ENCODE measurements at regions not wholly inside any gene's neighbourhood (a gene's known extent, or its start where the extent isn't known, plus 50 kb on each side); places are given as distances from the start of the nearest gene placed in this dataset.

DNA sequence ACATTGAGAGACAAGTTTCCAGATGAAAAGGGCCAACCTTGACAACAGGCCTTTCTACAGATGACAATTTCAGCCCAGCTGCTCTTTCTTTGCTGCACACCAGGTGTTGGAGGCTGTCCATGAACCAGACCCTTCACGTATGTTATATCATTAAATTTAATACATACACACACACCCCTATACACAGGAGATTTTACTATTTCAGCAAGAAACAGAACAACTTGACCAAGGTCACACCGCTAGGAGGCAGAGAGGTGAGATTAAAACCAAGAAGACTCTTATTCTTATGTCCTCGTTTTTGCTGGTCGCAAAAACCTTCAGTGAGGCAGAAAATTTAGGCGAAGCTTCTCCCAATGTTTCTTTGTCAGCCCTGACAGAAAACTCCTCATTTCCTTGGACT is 1585.9 kb downstream of the AACS start:
- Histone ChIP-seq H3K4me1 (ENCODE audit: control insufficient read depth in 1 of 2, low read depth in 2 of 2) (no peaks in the 10 kb centered on the region), H3K27me3 (replicated peaks; ENCODE audit: insufficient read depth) (no peaks in the 10 kb centered on the region), H3K36me3 (no peaks in the 10 kb centered on the region), H3K4me3 (no peak overlapping the region), H3K9me3 (no peaks in the 10 kb centered on the region), H3K27ac (no peak overlapping the region)
- TF ChIP-seq CTCF (IDR thresholded peaks at IDR 0.05) = no peak
- ATAC-seq (ENCODE audit: insufficient number of reproducible peaks, low FRiP score, low read depth) = no peak
- DNase-seq (ENCODE audit: low spot score) = no peak

GRCh38 chr12:126663304-126664094 is 1598.3 kb downstream of the AACS start:
- Histone ChIP-seq H3K36me3 (no peaks in the 10 kb centered on the region), H3K9me3 (no peaks in the 10 kb centered on the region), H3K27me3 (replicated peaks; ENCODE audit: insufficient read depth) (no peaks in the 10 kb centered on the region), H3K4me1 (ENCODE audit: control insufficient read depth in 1 of 2, low read depth in 2 of 2) (peaks cover 6 to 10% of the 10 kb centered on the region in 2 donors), H3K27ac (no peak overlapping the region), H3K4me3 (no peak overlapping the region)
- ATAC-seq (ENCODE audit: insufficient number of reproducible peaks, low FRiP score, low read depth) (no peak), DNase-seq (ENCODE audit: low spot score) (no peak)
- TF ChIP-seq CTCF (IDR thresholded peaks at IDR 0.05) = no peak

GRCh38 chr12:126667339-126667738 is 1599.6 kb upstream of the TMEM132C start:
- Histone ChIP-seq H3K9me3 (no peaks in the 10 kb centered on the region), H3K4me3 (no peak overlapping the region), H3K27me3 (replicated peaks; ENCODE audit: insufficient read depth) (no peaks in the 10 kb centered on the region), H3K4me1 (ENCODE audit: control insufficient read depth in 1 of 2, low read depth in 2 of 2) (peaks cover 12 to 18% of the 10 kb centered on the region in 2 donors), H3K27ac (no peak overlapping the region), H3K36me3 (no peaks in the 10 kb centered on the region)
- no peak for DNase-seq (ENCODE audit: low spot score)
- TF ChIP-seq CTCF (IDR thresholded peaks at IDR 0.05) = no peak
- peak; percentile 50 for ATAC-seq (ENCODE audit: insufficient number of reproducible peaks, low FRiP score, low read depth)

DNA sequence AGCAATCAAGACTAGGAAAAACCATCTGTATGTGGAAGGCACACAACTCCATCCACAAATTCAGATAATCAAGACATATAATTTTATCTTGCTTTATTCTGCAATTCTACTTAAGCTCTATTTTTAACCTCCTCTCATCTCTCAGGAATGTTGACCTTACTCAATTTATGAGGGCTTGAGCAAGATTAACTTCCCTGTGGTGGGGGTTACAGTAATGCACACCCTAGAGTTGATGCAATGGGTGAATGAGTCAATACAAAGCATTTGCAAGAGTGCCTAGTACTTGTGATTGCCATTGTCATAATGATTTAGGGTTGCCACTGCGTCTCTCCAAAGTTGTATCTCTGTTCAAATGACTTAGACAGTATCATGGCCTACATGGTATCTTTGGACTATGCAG is 1598.4 kb upstream of the TMEM132C start:
- no peaks in the 10 kb centered on the region for H3K36me3 ChIP-seq
- ATAC-seq (ENCODE audit: insufficient number of reproducible peaks, low FRiP score, low read depth) = no peak
- no peak overlapping the region for H3K4me3 ChIP-seq
- H3K27me3 ChIP-seq (replicated peaks; ENCODE audit: insufficient read depth) = no peaks in the 10 kb centered on the region
- no peak overlapping the region for H3K27ac ChIP-seq
- TF ChIP-seq CTCF (IDR thresholded peaks at IDR 0.05) = no peak
- no peak for DNase-seq (ENCODE audit: low spot score)
- H3K9me3 ChIP-seq = no peaks in the 10 kb centered on the region
- peaks cover 12 to 18% of the 10 kb centered on the region in 2 donors for H3K4me1 ChIP-seq (ENCODE audit: control insufficient read depth in 1 of 2, low read depth in 2 of 2)

GRCh38 chr12:126668961-126669360 is 1598.0 kb upstream of the TMEM132C start:
- TF ChIP-seq CTCF (IDR thresholded peaks at IDR 0.05) = no peak
- Histone ChIP-seq H3K27ac (no peak overlapping the region), H3K27me3 (replicated peaks; ENCODE audit: insufficient read depth) (no peaks in the 10 kb centered on the region), H3K4me3 (no peak overlapping the region), H3K36me3 (no peaks in the 10 kb centered on the region), H3K4me1 (ENCODE audit: control insufficient read depth in 1 of 2, low read depth in 2 of 2) (peaks cover 12 to 18% of the 10 kb centered on the region in 2 donors), H3K9me3 (no peaks in the 10 kb centered on the region)
- DNase-seq (ENCODE audit: low spot score) = no peak
- ATAC-seq (ENCODE audit: insufficient number of reproducible peaks, low FRiP score, low read depth) = no peak
